KOPT-K1 (cell line): ENCODE measurements at regions not wholly inside any gene's neighbourhood (a gene's known extent, or its start where the extent isn't known, plus 50 kb on each side); places are given as distances from the start of the nearest gene placed in this dataset.

ENCODE experiments used
- H3K27ac ChIP-seq: fragments of 200-600 bp; sonication (generic); 2 replicates; pipeline ENCODE4 v1.5.1; 2016; ENCODE audit warnings: antibody characterized with exemption, mild to moderate bottlenecking, low read depth, low read length; ENCODE audit not compliant: poor library complexity, severe bottlenecking
- H3K36me3 ChIP-seq: fragments of 200-600 bp; sonication (generic); 2 replicates; pipeline ENCODE4 v1.5.1; 2017; ENCODE audit warnings: antibody characterized with exemption, mild to moderate bottlenecking, low read length, moderate library complexity; ENCODE audit not compliant: insufficient read depth
- H3K9me3 ChIP-seq: fragments of 200-600 bp; sonication (generic); 2 replicates; pipeline ENCODE4 v1.5.1; 2017; ENCODE audit warnings: antibody characterized with exemption, low read length, mild to moderate bottlenecking; ENCODE audit not compliant: insufficient read depth, poor library complexity, severe bottlenecking

- Histone ChIP-seq H3K9me3 (no peaks in the 10 kb centered on the region), H3K27ac (no peak overlapping the region)
Observed at GRCh38 chr5:124055751-124056150, 543.8 kb downstream of the CSNK1G3 start.

GRCh38 chr5:124054564-124054963 lies 542.6 kb downstream of the CSNK1G3 start:
- no peaks in the 10 kb centered on the region for H3K36me3 ChIP-seq
- H3K9me3 ChIP-seq: no peaks in the 10 kb centered on the region
- no peak overlapping the region for H3K27ac ChIP-seq

More at GRCh38 chr5:124055751-124056150, 543.8 kb downstream of the CSNK1G3 start:
- H3K36me3 ChIP-seq: no peaks in the 10 kb centered on the region

GRCh38 chr5:124053340-124053739 lies 541.4 kb downstream of the CSNK1G3 start:
- no peak overlapping the region for H3K27ac ChIP-seq
- H3K36me3 ChIP-seq: no peaks in the 10 kb centered on the region
- H3K9me3 ChIP-seq: no peaks in the 10 kb centered on the region

GRCh38 chr5:124052201-124052600 lies 540.2 kb downstream of the CSNK1G3 start:
- H3K36me3 ChIP-seq: no peaks in the 10 kb centered on the region
- H3K27ac ChIP-seq: no peak overlapping the region
- no peaks in the 10 kb centered on the region for H3K9me3 ChIP-seq

GRCh38 chr5:124050120-124050770 lies 538.3 kb downstream of the CSNK1G3 start:
- Histone ChIP-seq H3K36me3 (no peaks in the 10 kb centered on the region), H3K27ac (no peak overlapping the region), H3K9me3 (no peaks in the 10 kb centered on the region)

GRCh38 chr5:124045412-124045811 lies 533.4 kb downstream of the CSNK1G3 start:
- Histone ChIP-seq H3K36me3 (no peaks in the 10 kb centered on the region), H3K27ac (no peak overlapping the region), H3K9me3 (no peaks in the 10 kb centered on the region)

GRCh38 chr5:124044613-124045012 lies 532.6 kb downstream of the CSNK1G3 start:
- Histone ChIP-seq H3K9me3 (no peaks in the 10 kb centered on the region), H3K27ac (no peak overlapping the region), H3K36me3 (no peaks in the 10 kb centered on the region)

- H3K9me3 ChIP-seq: no peaks in the 10 kb centered on the region
- no peaks in the 10 kb centered on the region for H3K36me3 ChIP-seq
- no peak overlapping the region for H3K27ac ChIP-seq
Observed at GRCh38 chr5:124043456-124043855, 531.5 kb downstream of the CSNK1G3 start.

GRCh38 chr5:124040799-124041198 lies 528.8 kb downstream of the CSNK1G3 start:
- Histone ChIP-seq H3K36me3 (no peaks in the 10 kb centered on the region), H3K27ac (no peak overlapping the region), H3K9me3 (no peaks in the 10 kb centered on the region)

- no peaks in the 10 kb centered on the region for H3K9me3 ChIP-seq
- no peaks in the 10 kb centered on the region for H3K36me3 ChIP-seq
- H3K27ac ChIP-seq: no peak overlapping the region
Observed at GRCh38 chr5:124039410-124039809, 527.4 kb downstream of the CSNK1G3 start.

- Histone ChIP-seq H3K9me3 (no peaks in the 10 kb centered on the region), H3K27ac (no peak overlapping the region), H3K36me3 (no peaks in the 10 kb centered on the region)
Observed at GRCh38 chr5:124036786-124037185, 524.8 kb downstream of the CSNK1G3 start.

GRCh38 chr5:124034963-124035362 lies 523.0 kb downstream of the CSNK1G3 start:
- H3K9me3 ChIP-seq: no peaks in the 10 kb centered on the region
- no peaks in the 10 kb centered on the region for H3K36me3 ChIP-seq
- no peak overlapping the region for H3K27ac ChIP-seq

- Histone ChIP-seq H3K36me3 (no peaks in the 10 kb centered on the region), H3K27ac (no peak overlapping the region), H3K9me3 (no peaks in the 10 kb centered on the region)
Observed at GRCh38 chr5:124034083-124034700, 522.2 kb downstream of the CSNK1G3 start.

- Histone ChIP-seq H3K9me3 (no peaks in the 10 kb centered on the region), H3K36me3 (no peaks in the 10 kb centered on the region), H3K27ac (no peak overlapping the region)
Observed at GRCh38 chr5:124030043-124030491, 518.1 kb downstream of the CSNK1G3 start.

- no peaks in the 10 kb centered on the region for H3K36me3 ChIP-seq
- H3K27ac ChIP-seq: no peak overlapping the region
- no peaks in the 10 kb centered on the region for H3K9me3 ChIP-seq
Observed at GRCh38 chr5:124027441-124027840, 515.5 kb downstream of the CSNK1G3 start.

- Histone ChIP-seq H3K36me3 (no peaks in the 10 kb centered on the region), H3K9me3 (no peaks in the 10 kb centered on the region), H3K27ac (no peak overlapping the region)
Observed at GRCh38 chr5:124025306-124025845, 513.4 kb downstream of the CSNK1G3 start.
